Pulmonary artery endothelial cell (primary cell): ENCODE measurements at regions not wholly inside any gene's neighbourhood (a gene's known extent, or its start where the extent isn't known, plus 50 kb on each side); places are given as distances from the start of the nearest gene placed in this dataset.

Experiments
- DNase-seq: peaks from one replicate; pipeline ENCODE4 v3.0.0-alpha.2; 2011; ENCODE audit warnings: low read depth, low spot score

GRCh38 chr2:172153156-172153555 is 50.5 kb upstream of the DLX2 start:
- no peak for DNase-seq

DNA sequence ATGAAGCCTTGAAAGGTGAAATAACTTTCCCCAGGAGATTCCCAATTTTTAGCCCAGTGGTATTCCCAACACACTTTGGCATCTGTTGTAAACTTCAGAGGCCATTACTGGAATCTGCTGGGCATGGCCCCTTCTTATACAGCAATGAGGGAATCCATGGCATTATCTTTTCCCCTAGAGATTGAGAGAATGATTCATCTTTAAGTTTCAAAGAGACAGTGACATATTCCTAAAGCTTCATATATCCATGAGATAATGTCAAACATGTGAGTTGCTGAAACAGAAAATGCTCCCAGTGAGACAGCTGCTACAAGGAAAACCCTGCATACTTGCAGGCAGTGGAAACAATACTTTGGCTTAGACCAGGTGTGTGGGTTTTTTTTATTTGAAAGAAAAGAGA is 51.1 kb upstream of the DLX2 start:
- DNase-seq = no peak

DNA sequence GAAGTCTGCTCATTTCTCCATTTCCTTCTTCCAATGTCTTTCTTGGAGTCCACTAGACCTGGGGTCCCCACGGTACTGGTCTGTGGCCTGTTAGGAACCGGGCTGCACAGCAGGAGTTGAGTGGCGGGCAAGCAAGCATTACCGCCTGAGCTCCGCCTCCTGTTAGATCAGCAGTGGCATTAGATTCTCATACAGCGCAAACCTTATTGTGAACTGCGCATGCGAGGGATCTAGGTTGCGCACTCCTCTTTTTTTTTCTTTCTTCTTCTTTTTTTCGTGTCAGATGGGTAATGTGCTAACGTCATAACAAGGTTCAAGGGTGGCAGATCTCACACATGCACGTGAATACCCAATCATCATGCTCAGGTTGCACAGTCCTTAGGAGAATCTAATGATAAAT is 53.1 kb upstream of the DLX2 start:
- no peak for DNase-seq

DNA sequence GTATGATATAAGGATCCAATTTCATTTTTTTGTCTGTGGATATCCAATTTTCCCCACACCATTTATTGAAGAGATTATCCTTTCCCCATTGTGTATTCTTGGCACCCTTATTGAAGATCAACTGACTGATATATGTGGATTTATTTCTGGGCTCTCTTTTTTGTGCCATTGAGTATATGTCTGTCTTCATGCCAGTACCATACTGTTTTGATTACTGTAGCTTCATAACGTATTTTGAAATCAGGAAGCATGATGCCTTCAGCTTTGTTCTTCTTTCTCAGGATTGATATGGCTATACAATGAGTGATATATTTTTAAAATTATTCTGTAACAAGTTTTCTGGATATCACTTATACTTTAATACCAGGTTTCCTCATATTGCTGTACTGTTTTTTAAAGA is 58.1 kb upstream of the DLX2 start:
- DNase-seq = no peak

GRCh38 chr2:172162225-172162733 is 59.6 kb upstream of the DLX2 start:
- DNase-seq = no peak

DNA sequence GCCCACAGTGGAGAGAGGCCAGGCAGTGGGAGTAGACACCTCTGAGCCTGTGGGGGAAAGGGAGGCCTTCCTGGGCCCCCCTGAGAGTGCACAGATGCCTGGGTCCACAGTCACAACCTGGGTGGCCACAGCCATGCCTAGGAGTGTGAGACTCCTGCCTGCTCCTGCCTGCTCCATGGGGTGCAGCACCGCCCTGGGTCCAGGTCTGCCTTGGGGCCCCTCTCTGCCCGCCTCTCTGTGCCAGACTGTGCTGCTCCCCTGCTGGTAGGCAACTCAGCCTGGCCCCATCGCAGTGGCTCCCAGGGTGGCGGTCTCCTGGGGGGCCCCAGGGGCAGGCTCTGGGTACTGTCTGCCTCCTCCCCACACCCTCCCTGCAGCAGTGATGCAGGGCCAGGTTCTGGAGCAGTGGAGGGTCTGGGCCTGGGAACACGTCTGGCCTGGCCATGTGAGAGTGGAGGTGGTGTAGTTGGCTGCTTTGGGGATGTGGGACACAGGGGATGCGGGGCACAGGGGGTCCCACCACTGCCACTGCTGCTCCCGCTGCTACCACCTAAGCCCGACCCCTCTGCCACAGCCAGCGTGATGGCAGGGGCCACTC is 60.1 kb upstream of the DLX2 start:
- no peak for DNase-seq

GRCh38 chr2:172168917-172169346 is 66.2 kb upstream of the DLX2 start:
- DNase-seq = no peak

DNA sequence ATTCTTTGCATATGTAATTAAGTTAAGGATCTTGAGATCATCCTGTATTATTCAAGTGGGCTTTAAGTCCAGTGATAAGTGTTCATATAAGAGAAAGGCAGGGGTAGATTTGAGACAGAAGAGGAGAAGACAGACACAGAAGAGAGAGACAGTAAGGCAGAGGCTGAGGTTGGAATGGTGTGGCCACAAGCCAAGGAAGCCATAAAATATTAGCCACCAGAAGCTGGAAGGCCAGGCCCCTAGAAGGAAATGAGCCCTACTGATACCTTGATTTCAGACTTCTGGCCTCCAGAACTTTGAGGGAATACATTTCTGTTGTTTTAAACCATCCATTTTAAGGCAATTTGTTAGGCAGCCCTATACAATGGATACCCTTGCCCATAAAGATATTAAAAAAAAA is 66.9 kb upstream of the DLX2 start:
- no peak for DNase-seq

DNA sequence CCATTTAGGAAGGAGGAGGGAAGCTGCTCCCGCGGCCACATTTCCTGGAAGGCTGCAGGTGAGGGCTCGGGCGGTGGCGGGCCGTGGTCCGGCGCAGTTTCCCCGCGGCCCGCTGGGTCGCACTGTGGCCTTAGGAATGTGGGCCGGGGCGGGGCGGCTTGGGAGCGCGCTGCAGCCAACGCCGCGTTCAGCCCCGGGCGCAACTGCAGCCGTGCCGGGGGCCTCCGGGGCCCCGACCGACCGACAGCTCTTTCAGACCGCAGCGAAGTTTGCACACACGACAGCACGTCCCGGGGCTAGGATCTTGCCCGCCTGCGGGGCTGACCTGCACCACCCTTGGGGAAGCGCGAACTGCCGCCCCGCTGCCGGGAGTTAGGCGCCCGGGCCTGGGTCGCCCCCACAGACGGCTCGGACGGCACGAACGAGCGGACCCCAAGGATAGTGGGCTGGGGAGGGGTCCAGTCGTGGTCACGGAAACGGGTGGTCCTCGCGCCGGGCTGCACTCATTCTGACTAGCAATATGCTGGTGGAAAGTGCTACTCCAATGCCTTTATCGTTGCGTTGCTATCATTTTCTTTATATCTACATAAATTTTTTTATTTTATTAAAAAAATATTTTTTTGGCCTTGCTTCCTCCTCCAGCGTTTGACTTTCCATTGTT is 69.9 kb upstream of the DLX2 start:
- peak; percentile 20 for DNase-seq

DNA sequence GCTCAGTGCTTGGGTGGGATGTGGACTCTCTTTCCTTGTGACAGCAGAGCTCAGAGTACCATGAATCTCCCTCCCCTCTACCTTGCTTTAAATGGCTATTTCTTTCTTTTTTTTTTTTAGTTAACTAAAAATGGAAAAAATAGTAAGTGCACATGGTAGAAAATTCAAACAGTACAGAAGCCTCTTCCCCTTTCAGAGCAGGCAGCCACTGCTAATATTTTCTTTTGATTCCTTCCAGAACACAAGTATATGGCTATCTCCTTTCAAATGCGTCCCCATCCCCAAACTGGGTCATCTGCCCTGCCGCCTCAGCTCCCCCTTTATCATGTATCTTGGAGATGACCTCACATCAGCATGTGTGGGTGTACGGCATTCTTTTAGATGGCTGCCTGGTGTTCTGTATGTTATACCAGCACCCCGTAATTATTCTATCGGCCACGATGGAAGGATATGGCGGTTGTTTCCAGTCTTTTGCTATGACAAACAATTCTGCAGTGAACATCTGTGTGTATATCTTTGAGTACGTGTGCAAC is 70.5 kb upstream of the DLX2 start:
- DNase-seq = no peak

GRCh38 chr2:172177581-172177980 is 74.9 kb upstream of the DLX2 start:
- DNase-seq = no peak

- no peak for DNase-seq
These were observed 75.3 kb upstream of the DLX2 start for GRCh38 chr2:172177996-172178395.

DNA sequence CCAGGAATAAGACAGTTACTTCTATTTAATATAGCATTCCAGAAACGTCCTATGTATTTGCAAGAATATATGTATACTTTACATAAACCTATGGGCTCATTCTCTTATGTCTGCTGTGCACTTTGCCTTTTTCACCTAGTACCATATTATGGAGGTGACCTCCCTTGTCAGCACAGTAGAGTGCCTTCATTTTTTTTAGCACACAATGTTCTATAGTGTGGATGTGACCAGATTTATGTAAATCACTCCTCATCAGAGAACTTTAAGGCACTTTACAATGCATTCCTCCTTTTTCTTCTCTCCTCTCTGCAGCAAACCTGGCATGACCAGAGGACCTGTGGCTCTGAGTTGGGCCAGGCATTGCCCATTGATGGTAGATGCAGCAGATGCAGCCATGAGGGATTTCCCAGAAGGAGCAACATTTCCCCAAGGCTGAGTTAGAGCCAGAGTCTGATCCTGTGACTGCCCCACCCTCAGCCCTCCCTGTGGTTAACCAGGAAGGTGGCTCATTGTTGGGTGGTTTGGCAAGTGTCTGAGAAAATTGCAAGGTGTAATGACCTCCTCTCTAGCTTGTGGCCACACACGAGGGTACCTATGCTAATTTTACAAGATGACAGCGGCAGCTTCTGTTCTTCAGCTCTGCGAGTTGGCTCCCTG is 76.5 kb upstream of the DLX2 start:
- no peak for DNase-seq

- no peak for DNase-seq
These were observed 79.1 kb upstream of the DLX2 start for GRCh38 chr2:172181840-172182239.

DNA sequence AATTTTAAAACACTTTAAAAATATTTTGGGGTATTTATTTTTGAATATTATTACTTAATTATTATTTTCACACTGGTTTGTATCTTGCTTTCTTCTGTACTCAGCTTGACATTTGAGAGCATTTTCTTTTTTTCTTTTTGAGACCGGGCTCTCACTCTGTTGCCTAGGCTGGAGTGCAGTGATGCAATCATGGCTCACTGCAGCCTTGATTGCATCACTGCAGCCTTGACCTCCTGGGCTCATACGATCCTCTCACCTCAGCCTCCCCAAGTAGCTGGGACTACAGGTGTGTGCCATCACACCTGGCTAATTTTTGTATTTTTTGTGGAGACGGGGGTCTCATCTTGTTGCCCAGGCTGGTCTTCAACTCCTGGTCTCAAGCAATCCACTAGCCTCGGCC is 79.9 kb upstream of the DLX2 start:
- no peak for DNase-seq

DNA sequence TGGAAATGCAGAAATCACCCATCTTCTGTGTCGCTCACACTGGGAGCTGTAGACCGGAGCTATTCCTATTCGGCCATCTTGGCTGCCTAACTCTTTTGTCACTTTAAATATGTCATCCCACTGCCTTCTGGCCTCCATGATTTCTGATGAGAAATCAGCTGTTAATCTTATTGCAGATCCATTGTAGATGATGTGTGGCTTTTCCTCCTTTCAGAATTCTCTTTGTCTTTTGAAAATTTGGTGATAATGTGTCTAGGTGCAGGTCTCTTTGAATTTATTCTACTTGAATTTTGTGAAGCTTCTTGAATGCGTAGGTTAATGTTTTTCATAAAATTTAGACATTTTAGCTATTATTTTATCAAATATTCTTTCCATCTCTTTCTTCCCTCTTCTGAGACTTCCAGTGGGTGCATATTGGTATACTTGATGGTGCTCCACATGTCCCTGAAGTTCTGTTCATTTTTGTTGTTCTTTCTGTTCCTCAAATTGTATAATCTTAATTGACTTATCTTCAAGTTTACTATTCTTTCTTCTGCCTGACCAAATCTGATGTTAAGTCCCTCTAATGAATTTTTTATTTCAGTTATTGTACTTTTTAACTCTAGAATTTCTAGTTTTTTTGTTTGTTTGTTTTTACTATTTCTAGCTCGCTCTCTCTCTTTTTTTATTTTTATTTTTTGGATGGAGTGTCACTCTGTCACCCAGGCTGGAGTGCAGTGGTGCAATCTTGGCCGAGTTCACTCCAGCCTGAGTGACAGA is 90.8 kb upstream of the DLX2 start:
- DNase-seq = no peak

- DNase-seq = no peak
These were observed 93.2 kb upstream of the DLX2 start for GRCh38 chr2:172195836-172196376.

- no peak for DNase-seq
These were observed 94.2 kb upstream of the DLX2 start for GRCh38 chr2:172196768-172197431.

- DNase-seq = no peak
These were observed 95.7 kb upstream of the DLX2 start for GRCh38 chr2:172198361-172198760.

- no peak for DNase-seq
These were observed 96.2 kb upstream of the DLX2 start for GRCh38 chr2:172198908-172199307.

GRCh38 chr2:172200495-172201085 is 97.9 kb upstream of the DLX2 start:
- DNase-seq = no peak
